ENCODE measurements at regions not wholly inside any gene's neighbourhood (a gene's known extent, or its start where the extent isn't known, plus 50 kb on each side); places are given as distances from the start of the nearest gene placed in this dataset.

- no peak for DNase-seq
These were observed 103.5 kb upstream of the SPRY2 start for GRCh38 chr13:80444240-80445015.

GRCh38 chr13:80442609-80443008 lies 101.7 kb upstream of the SPRY2 start:
- no peak for DNase-seq

- DNase-seq = no peak
These were observed 101.0 kb upstream of the SPRY2 start for GRCh38 chr13:80441968-80442367.

GRCh38 chr13:80438521-80438920 lies 97.6 kb upstream of the SPRY2 start:
- DNase-seq = no peak

- DNase-seq = peak; percentile 25
These were observed 96.3 kb upstream of the SPRY2 start for GRCh38 chr13:80437231-80437630.

DNA sequence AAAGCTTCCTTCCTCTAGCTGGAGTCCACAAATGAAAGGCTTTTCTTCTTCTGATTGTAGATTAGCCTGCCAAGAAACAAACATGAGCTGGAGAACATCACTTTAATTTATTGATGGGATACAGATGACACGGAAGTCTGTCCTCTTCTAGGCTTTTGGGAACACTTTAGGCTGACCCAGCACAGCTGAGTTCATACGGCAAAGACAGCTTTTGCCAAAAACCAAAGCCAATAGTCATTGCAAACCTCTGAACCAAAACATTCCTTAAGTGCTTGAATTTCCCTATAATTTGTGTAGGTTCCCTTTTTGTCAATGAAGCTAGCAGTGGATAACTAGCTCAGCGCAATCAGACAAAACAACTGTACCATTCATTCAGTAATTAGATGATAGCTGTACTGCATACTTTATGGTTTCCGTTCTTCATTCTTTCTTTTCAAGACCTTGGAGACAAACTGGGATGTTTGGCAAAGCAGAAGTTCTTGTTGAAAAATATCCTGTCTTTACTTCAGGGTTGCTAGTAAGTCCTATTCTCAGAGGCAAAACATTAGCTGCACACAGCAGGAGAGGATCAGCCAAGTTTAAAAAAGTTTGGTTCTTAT lies 95.7 kb upstream of the SPRY2 start:
- peak; percentile 59 for DNase-seq

- DNase-seq = no peak
These were observed 89.6 kb upstream of the SPRY2 start for GRCh38 chr13:80430561-80430960.

GRCh38 chr13:80428349-80429096 lies 87.6 kb upstream of the SPRY2 start:
- DNase-seq = no peak

DNA sequence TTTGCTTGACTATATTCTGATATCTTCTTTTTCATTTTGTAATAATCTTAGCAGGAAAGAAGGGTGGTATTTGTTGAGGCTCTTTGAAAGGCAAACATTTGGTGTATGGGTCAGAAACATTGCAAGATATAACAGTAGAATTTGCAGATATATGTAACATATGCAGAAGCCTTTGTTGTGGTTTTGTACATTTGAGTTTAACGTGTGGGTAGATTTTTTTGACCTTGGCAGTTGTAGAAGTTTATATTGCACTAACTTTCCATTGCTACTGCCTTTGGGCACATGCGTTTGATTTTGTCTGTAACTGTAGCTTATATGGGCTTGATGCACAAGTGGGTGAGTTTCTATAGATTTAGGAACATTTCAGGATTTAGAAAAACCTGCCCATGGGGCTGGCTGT lies 78.5 kb upstream of the SPRY2 start:
- DNase-seq = no peak

GRCh38 chr13:80413611-80414010 lies 72.7 kb upstream of the SPRY2 start:
- no peak for DNase-seq

GRCh38 chr13:80408270-80408669 lies 67.3 kb upstream of the SPRY2 start:
- DNase-seq = no peak

- DNase-seq = no peak
These were observed 60.0 kb upstream of the SPRY2 start for GRCh38 chr13:80400865-80401426.

DNA sequence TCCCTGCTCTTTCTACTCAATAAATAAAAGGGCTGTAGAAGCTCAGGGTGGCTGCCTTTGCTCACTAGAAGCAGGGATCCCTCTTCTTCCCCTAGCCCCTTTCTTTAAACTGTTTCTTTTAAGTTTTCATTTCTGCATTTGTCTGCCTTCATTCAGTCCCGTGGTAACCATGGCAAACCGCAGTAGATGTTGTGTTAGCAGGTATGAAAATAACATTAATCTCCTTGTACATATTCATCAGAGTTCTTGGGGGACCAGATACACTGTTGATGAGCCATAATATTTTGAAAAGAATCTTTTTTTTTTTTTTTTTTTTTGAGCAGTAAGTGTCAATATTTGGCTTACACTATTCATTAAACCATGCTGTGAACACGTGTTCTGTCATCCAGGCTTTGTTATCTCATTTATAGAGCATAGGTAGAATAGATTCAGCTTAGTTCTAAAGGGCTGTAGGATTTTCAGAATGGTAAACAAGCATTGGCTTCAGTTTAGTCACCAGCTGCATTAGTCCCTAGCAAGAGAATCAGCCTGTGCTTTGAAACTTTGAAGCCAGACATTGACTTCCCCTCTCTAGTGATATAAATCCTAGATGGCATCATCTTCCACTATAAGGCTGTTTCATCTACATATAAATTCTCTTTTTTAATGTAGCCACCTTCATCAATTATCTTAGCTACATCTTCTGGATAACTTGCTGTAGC lies 59.4 kb upstream of the SPRY2 start:
- no peak for DNase-seq

- no peak for DNase-seq
These were observed 58.6 kb upstream of the SPRY2 start for GRCh38 chr13:80399340-80400163.

All from left kidney (tissue), 1 donor.